GM12892 (cell line): ENCODE measurements at regions not wholly inside any gene's neighbourhood (a gene's known extent, or its start where the extent isn't known, plus 50 kb on each side); places are given as distances from the start of the nearest gene placed in this dataset.
"Not testable (repeated sequence)": the region's sequence is repeated elsewhere in the genome, so short reads cannot be mapped to it uniquely, and the experiment has no call there.

ENCODE experiments used
- DNase-seq: peaks from one replicate; pipeline ENCODE4 v3.0.0; 2011; ENCODE audit not compliant: insufficient read length
- FAIRE-seq: peaks from 2 replicates; lab custom pipeline; 2011; peaks lifted over from hg19 to GRCh38; lab: Jason Lieb, UNC
- POLR2A ChIP-seq: IDR thresholded peaks from 2 replicates; pipeline ENCODE4 v1.6.1; 2011; ENCODE audit warnings: low read depth, low read length, control low read depth
- POLR2AphosphoS5 ChIP-seq: IDR thresholded peaks from 2 replicates; pipeline ENCODE4 v1.6.1; 2011; ENCODE audit warnings: low read depth, low read length, control low read depth
- TAF1 ChIP-seq: IDR thresholded peaks from 2 replicates; pipeline ENCODE4 v1.6.1; 2011; ENCODE audit warnings: low read depth, mild to moderate bottlenecking, control low read depth, low read length, borderline replicate concordance

DNA sequence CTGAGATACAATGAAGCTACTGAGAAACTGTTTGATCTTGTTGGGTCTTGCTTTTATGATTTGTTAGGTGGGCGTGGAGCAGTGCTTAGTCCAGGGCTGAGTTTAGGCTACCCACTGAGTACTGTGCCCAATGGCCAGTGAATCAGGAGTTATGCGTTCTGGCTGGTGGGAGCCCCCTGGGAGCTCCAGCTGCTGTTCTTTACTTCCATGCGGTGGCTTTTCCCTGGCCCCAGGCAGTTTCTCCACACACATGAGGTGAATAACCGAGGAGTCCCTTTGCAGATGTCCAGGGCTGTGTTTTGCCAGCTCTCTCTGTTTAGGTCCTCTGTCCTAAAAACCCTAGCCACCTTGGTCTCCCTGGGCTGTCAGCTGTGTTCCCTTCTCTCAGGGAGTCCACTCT, 106.5 kb downstream of the KLF13 start:
- TF ChIP-seq TAF1 (no peak), POLR2A (no peak), POLR2AphosphoS5 (no peak)
- DNase-seq (no peak), FAIRE-seq (peak; percentile 63)

DNA sequence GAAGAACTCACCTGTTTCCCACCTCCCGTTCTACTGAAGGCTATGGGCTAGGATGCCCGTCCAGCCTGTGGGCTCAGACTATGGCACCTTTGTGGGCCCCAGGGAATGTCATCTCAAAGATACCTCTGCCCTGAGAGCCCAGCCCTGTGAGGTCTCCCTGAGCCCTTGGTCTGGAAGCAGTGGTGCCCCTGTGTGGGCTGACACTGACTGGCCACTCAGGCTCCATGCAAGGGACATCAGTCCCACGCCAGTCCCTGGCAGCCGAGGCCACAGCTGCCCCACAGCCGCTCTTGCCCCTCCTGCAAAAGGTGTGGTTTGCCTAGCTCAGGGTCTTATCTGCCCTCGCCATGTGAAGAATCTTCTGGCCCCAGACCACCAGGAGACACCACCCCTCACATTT, 106.9 kb downstream of the KLF13 start:
- FAIRE-seq: no peak
- DNase-seq: no peak
- TF ChIP-seq POLR2AphosphoS5 (no peak), POLR2A (no peak), TAF1 (no peak)

DNA sequence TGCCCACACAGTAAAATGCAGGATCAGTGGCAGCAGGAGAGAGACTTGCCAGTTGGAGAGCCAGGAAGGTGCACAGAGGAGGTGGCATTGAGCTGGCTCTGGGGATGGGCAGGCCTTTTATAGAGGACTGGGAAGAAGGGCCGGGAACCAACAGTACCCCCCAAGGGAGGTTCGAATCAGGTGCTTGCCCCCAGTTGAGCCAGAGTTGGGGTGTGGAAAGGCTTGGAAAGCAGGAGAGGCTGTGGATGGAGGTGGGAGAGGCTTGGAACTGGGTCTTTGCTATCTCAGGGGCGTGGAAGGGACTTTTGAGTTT, 107.6 kb downstream of the KLF13 start:
- DNase-seq (no peak), FAIRE-seq (no peak)
- TF ChIP-seq TAF1 (no peak), POLR2A (no peak), POLR2AphosphoS5 (no peak)

DNA sequence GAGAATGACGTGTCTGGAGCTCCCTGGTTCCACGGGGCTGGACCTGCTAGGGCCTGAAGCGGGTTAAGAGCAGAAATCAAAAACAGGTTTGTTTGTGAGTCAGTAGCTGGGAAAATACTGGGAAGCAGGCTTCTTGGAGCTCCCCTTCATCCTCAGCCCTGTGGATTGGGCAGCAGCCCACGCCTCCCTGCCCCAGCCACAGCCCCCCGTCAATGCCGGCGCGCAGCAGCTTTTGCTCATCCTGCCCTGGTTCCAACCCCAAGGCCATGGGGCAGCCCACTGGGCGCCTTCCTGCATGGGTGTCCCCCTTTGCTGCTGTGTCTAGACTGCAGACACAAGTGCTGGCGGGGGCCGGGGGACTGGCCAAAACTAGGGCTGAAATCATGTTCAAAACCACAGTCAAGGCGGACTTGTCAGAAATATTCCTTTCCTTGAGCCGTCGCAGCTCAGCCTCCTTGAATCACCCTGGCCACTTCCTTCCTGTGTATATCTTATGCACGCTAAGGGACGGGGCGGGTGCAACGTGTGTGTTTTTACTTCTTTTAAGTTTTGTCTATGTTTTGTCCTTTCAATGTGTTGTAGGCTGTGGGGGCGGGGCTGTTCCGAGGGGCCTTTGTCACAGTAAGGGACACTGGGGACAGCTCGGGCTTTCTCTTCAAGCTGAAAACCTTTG, 108.1 kb downstream of the KLF13 start:
- FAIRE-seq (peak; percentile 97), DNase-seq (peak; percentile 63)
- TF ChIP-seq POLR2AphosphoS5: no peak
- TF ChIP-seq POLR2A: peak; percentile 40; the same call in 1 of the 2 replicates

DNA sequence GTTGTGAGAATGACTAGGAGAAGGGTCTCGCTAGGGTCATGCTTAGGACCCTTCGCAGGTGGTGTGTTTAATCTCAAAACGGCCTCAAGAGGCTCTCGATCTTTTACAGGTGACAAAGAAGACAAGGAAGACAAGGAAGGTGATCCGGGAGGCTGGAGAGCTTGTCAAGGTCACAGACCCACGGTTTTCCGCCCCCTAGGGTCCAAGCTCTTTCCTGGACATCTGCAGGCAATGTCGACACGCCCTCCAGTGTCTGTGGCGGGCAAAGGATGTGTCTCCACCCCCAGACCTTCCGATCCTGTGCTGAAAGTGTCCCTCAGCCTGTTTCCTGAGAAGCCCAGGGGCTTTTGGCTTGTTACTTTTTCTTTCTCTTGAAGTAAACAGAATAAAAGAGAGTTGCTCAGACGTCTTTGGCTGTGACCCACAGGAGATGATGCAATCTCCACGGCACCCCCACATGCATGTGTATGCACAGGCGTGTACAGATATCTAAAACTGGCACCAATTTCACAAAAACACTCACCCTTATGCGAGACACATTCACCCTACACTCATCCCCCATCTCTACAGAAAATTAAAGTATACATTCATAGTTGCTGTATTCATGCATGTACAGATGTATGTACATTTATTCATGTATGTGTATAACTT, 108.8 kb downstream of the KLF13 start:
- TF ChIP-seq TAF1: no peak
- TF ChIP-seq POLR2A: no peak; the same call in 1 of the 2 replicates
- no peak for TF ChIP-seq POLR2AphosphoS5
- DNase-seq (peak; percentile 67), FAIRE-seq (no peak)

DNA sequence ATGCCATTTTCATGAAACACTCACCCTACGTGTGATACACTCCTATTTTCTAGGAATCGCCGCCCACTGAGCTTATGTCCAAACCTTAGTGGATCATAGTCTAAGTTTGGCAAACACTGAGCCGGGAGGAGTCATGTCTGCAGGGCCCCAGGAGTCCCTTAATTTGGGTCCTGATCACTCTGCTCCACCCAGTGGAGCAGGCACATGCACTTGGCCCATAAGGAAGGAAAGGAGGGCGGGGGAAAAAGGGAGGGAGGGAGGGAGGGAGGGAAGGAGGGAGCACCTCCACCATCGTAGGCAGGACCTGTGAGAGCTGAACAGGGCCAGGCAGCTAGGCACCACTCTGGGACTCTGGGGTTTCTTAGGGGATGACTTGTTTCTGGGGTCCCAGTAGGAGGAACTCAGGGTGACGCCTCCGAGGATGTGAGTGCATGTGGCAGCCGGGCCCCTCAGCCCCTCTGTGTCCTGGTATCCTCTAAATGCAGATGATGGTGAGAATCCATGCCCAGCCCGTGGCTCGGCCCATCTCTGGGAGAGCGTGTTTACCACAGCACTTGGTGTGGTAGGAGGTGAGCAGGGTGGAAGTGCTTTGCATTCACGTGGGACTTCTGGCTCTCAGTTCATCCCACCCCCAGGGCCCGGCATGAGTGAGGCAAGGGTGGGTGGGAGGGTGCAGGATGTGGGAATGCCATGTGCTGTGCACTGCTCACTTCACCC, 109.4 kb downstream of the KLF13 start:
- no peak for DNase-seq
- TF ChIP-seq TAF1 (no peak), POLR2A (peak; percentile 26; the same call in 1 of the 2 replicates), POLR2AphosphoS5 (no peak)
- FAIRE-seq: no peak

DNA sequence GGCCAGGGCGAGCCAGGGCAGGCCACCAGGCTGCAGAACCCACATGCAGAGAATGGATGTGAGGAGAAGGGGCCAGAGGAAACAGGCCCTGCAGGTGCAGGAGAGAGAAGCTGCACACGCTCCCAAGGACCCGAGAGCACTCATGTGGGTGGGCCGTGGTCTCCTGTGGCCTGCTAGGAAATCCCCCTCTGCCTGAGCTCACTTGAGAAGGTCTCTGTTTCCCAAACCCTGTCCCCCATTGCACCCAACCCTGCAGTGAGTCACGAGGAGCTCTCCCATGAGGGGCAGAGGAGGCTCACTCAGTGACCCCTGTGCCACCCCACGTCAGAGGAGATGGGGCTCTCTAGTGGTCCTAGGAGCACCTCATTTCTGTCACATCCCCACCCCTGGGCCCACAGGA, 111.1 kb downstream of the KLF13 start:
- TF ChIP-seq POLR2AphosphoS5 (no peak), POLR2A (no peak), TAF1 (no peak)
- DNase-seq (no peak), FAIRE-seq (no peak)

DNA sequence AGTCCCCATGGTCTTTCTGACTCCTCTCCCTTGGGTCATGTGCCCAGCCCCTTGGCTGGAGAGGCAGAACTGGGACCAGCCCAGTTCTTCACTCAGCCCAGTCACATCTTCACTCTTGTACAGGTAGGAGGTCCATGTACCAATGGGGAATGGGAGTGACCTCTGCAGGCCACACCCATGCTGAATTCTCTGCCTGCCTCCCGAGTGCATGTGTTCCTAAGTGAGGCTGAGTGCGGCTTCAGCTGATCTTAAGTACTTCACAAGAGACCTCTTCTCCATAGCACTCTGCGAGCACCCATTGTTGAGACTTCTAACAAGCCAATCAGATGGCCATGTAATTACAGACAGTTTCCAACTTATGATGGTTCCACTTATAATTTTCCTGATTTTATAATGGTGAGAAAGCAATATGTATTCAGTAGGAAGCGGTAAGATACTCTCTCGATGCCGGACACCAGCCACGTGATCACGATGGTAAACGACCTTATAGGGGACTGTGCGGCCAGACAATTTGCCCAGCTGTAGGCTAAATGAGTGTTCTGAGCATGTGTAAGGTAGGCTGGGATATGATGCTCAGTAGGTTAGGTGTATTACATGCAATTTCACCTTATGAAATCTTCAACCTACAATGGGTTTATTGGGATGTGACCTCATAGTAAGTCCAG, 112.1 kb downstream of the KLF13 start:
- no peak for TF ChIP-seq POLR2A
- no peak for TF ChIP-seq TAF1
- TF ChIP-seq POLR2AphosphoS5: no peak
- DNase-seq (no peak), FAIRE-seq (no peak)

DNA sequence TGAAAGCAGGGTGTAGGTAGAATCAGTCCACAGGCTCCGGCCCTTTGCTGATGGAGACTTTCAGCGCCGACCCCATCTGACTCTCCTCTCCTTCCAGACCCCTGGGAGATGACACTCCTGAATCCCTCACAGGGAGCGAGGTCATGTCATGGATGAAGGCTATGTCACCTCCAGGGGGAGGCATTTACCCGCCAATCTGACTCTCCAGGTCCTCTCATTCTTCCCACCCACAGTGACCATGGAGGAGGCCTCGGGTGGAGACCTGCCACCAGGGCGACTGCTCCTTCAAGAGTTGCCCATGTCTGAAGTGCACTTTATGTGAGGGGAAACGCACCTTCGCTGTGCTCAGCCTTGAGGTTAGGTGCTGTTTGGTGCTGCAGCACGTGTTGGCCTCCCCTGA, 112.7 kb downstream of the KLF13 start:
- TF ChIP-seq POLR2AphosphoS5 (no peak), TAF1 (no peak), POLR2A (no peak)
- FAIRE-seq (peak; percentile 97), DNase-seq (no peak)

DNA sequence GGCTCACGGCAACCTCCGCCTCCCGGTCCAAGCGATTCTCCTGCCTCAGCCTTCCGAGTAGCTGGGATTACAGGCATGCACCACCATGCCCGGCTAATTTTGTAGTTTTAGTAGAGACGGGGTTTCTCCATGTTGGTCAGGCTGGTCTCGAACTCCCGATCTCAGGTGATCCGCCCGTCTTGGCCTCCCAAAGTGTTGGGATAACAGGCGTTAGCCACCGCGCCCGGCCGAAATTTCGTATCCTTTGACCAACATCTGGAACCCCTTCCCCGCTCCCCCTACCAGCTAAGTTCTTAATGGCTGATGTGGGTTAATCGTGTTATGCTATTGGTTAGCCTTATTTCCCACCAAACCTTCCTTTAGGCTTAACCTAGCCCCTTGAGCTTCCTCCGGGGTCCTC, 113.6 kb downstream of the KLF13 start:
- DNase-seq, FAIRE-seq: not testable (repeated sequence)

DNA sequence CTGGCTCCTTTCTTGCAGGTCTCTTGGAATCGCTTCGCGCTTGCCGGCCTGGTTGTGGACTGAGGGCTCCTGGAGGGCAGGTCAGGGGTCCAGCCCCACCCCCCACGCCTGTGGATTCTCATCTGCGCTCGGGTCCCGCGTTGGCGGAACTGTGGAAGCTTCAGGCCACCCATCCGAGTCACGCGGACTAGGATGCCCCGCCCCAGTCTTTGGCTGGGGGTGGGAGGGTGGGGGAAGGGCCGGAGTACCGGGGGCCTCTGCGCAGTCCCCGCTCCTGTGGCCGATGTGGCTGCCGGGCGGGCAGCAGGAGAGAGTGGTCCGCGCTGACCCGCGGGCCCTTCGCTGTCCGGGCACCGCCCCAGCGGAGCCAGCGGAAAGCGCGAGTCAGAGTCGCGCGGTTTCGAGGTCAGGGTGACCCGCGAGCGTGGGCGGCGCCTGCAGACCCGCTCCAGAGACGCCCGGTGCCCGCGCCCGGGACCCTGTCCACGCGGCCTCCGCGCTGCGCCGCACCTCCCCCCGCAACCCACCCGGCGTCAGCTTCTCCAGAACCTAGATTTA, 114.2 kb downstream of the KLF13 start:
- DNase-seq: no peak
- no peak for TF ChIP-seq TAF1
- peak; percentile 58; the same call in 1 of the 2 replicates for TF ChIP-seq POLR2A
- peak; percentile 85 for FAIRE-seq
